ENCODE measurements at regions not wholly inside any gene's neighbourhood (a gene's known extent, or its start where the extent isn't known, plus 50 kb on each side); places are given as distances from the start of the nearest gene placed in this dataset.

- Histone ChIP-seq H3K23ac (ENCODE audit: low read depth, low read length) (no peak overlapping the region), H2AK9ac (replicated peaks; ENCODE audit: low read depth, low read length, poor library complexity) (no peak overlapping the region), H3K36me3 (ENCODE audit: control insufficient read depth, insufficient read depth, low read length) (no peaks in the 10 kb centered on the region), H3K9ac (ENCODE audit: low read depth, low read length) (no peak overlapping the region), H3K14ac (replicated peaks; ENCODE audit: low read depth, low read length) (no peak overlapping the region), H3K27ac (ENCODE audit: insufficient read depth, low read length) (no peak overlapping the region), H3K4me3 (ENCODE audit: insufficient read depth, low read depth, low read length) (no peak overlapping the region), H3K27me3 (ENCODE audit: control insufficient read depth, insufficient read depth, low read length) (no peaks in the 10 kb centered on the region; the same call in 1 of the 2 replicates), H3K9me3 (ENCODE audit: control insufficient read depth, insufficient read depth, low read length) (no peaks in the 10 kb centered on the region), H4K20me1 (ENCODE audit: insufficient read depth, low read length) (no peaks in the 10 kb centered on the region), H3K79me1 (ENCODE audit: low read depth in 1 of 2, low read length in 2 of 2) (no peaks in the 10 kb centered on the region), H2BK15ac (ENCODE audit: low read depth, low read length) (no peak overlapping the region), H2AFZ (replicated peaks; ENCODE audit: low read length, poor library complexity) (no peak overlapping the region), H2BK120ac (ENCODE audit: low read depth, low read length) (no peak overlapping the region), H2BK5ac (ENCODE audit: low read depth, low read length, poor library complexity, severe bottlenecking) (no peak overlapping the region), H3K4ac (ENCODE audit: low read depth, low read length) (no peak overlapping the region), H2BK20ac (ENCODE audit: low read depth, low read length) (no peak overlapping the region), H4K5ac (ENCODE audit: low read depth, low read length) (no peak overlapping the region), H2AK5ac (ENCODE audit: low read depth, low read length) (no peak overlapping the region), H3K9me1 (ENCODE audit: insufficient read depth, low read length) (no peaks in the 10 kb centered on the region), H3K18ac (ENCODE audit: low read depth, low read length) (no peak overlapping the region), H4K91ac (ENCODE audit: insufficient read depth, low read depth, low read length) (no peak overlapping the region), H3K4me1 (ENCODE audit: control insufficient read depth, insufficient read depth, low read length) (no peaks in the 10 kb centered on the region; the same call in 1 of the 2 replicates), H3K4me2 (ENCODE audit: low read depth, low read length) (no peak overlapping the region), H3K56ac (ENCODE audit: extremely low read depth, insufficient read depth, low read length) (no peak overlapping the region), H4K8ac (ENCODE audit: low read depth in 2 of 2, low read length in 2 of 2) (no peak overlapping the region)
- TF ChIP-seq CEBPB (IDR thresholded peaks at IDR 0.05; ENCODE audit: low read depth, low read length), result no peak
- no peak for TF ChIP-seq SMC3 (IDR thresholded peaks at IDR 0.05; ENCODE audit: low read depth, low read length)
- no peak for TF ChIP-seq ELK1 (IDR thresholded peaks at IDR 0.05; ENCODE audit: borderline replicate concordance, low read depth, low read length)
- TF ChIP-seq CHD1 (IDR thresholded peaks at IDR 0.05; ENCODE audit: low read depth, low read length), result no peak
- no peak for TF ChIP-seq RAD21 (IDR thresholded peaks at IDR 0.05; ENCODE audit: low read length)
- TF ChIP-seq MXI1 (IDR thresholded peaks at IDR 0.05; ENCODE audit: borderline replicate concordance, low read depth, low read length), result no peak
- TF ChIP-seq MAZ (IDR thresholded peaks at IDR 0.05; ENCODE audit: borderline replicate concordance, low read depth, low read length), result no peak
- no peak for TF ChIP-seq NFE2L2 (IDR thresholded peaks at IDR 0.05; ENCODE audit: low read depth, low read length)
- TF ChIP-seq BHLHE40 (IDR thresholded peaks at IDR 0.05; ENCODE audit: low read depth, low read length), result no peak
- no peak for TF ChIP-seq CTCF (conservative IDR thresholded peaks at IDR 0.05; ENCODE audit: low read depth, low read length)
- no peak for TF ChIP-seq RCOR1 (IDR thresholded peaks at IDR 0.05; ENCODE audit: insufficient replicate concordance, low read length)
- TF ChIP-seq POLR2A (IDR thresholded peaks at IDR 0.05; ENCODE audit: low read depth, low read length), result no peak
- no peak for TF ChIP-seq MAFK (IDR thresholded peaks at IDR 0.05; ENCODE audit: low read depth, low read length)
- no peak for TF ChIP-seq RFX5 (IDR thresholded peaks at IDR 0.05; ENCODE audit: low read depth, low read length)
- TF ChIP-seq USF2 (IDR thresholded peaks at IDR 0.05; ENCODE audit: low read depth, low read length), result no peak
- DNase-seq, result no peak
- dilution Hi-C loops (cut with HindIII; ENCODE audit: low sequenced_read_pairs, unreplicated experiment) (no loop called here), intact Hi-C loops (cut with micrococcal nuclease) (no loop called here), in situ Hi-C loops (cut with MboI; ENCODE audit: low sequenced_read_pairs) (no loop called here)
- BruUV-seq (replicated peaks), result no TSS peak
- CTCF ChIA-PET, result no interaction called here
- no CpG with 5 or more reads among the region's 3 CpGs for WGBS, 2 experiments (ENCODE audit: extremely low coverage in 2 of 2, insufficient read length in 1 of 2)
- no peak for ATAC-seq (ENCODE audit: low read depth)
- POLR2A ChIA-PET (ENCODE audit: unreplicated experiment), result no interaction called here
These were observed 321.9 kb upstream of the ZFHX3 start for GRCh38 chr16:73369851-73370250.
